ENCODE measurements at regions not wholly inside any gene's neighbourhood (a gene's known extent, or its start where the extent isn't known, plus 50 kb on each side); places are given as distances from the start of the nearest gene placed in this dataset.

DNA sequence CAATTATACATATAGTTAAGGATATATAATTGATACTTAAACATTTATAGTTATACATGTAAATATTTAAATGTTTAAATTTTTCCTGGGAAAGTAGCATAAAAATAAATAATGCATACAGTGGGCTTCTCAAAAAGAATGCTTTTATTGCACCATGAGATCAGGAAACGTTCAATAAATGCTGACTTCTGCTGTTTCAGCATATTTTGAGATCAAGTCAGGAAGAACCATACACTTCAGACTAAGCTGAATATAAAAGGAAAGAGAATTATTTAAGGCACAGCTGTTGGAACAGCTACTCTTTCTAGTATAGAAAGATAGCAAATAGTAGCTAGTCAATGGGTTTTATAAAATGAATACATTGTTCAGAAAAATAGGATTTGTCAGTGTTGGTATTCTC, 1462.3 kb upstream of the CADM2 start:
- no peak for ATAC-seq

DNA sequence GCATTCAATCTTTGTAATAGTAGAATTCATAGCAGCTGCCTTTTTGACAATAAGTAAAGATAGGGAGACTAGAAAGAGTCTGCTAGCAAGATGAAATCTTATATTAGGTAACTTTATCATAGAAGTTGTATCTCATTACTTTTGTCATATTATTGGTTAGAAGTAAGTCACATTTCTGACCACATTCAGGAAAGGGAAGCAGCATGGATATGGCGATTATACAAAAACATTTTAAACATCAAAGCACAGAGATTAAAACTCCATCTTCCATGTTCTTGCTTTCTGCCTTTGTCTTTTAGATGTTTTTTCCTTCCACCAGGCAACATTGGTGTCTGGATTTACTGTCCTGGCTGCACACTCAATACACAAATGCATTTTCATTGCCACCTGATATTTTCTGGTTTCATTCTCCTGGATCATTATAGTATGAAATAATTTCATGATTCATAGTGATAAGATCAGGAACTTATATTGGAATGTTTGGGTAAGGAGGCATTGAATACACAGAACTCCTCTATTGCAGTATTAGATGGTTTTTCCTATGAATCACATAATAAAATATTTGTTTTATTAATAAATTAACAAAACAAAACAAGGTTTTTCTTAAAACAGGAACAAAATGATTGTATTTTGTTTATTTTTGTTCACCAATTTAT, 1460.3 kb upstream of the CADM2 start:
- no peak for TF ChIP-seq RARB (CRISPR knock-in tag; IDR thresholded peaks at IDR 0.05)
- TF ChIP-seq, protein P1, sequence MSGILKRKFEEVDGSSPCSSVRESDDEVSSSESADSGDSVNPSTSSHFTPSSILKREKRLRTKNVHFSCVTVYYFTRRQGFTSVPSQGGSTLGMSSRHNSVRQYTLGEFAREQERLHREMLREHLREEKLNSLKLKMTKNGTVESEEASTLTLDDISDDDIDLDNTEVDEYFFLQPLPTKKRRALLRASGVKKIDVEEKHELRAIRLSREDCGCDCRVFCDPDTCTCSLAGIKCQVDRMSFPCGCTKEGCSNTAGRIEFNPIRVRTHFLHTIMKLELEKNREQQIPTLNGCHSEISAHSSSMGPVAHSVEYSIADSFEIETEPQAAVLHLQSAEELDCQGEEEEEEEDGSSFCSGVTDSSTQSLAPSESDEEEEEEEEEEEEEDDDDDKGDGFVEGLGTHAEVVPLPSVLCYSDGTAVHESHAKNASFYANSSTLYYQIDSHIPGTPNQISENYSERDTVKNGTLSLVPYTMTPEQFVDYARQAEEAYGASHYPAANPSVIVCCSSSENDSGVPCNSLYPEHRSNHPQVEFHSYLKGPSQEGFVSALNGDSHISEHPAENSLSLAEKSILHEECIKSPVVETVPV (CRISPR knock-in tag; IDR thresholded peaks at IDR 0.05) = no peak
- TF ChIP-seq, protein P2, sequence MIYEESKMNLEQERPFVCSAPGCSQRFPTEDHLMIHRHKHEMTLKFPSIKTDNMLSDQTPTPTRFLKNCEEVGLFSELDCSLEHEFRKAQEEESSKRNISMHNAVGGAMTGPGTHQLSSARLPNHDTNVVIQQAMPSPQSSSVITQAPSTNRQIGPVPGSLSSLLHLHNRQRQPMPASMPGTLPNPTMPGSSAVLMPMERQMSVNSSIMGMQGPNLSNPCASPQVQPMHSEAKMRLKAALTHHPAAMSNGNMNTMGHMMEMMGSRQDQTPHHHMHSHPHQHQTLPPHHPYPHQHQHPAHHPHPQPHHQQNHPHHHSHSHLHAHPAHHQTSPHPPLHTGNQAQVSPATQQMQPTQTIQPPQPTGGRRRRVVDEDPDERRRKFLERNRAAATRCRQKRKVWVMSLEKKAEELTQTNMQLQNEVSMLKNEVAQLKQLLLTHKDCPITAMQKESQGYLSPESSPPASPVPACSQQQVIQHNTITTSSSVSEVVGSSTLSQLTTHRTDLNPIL (CRISPR knock-in tag; IDR thresholded peaks at IDR 0.05; ENCODE audit: low read depth) = no peak
- no peak for TF ChIP-seq ZNF70 (CRISPR knock-in tag; IDR thresholded peaks at IDR 0.05)
- TF ChIP-seq BACH2 (CRISPR knock-in tag; IDR thresholded peaks at IDR 0.05; ENCODE audit: borderline replicate concordance) = no peak
- TF ChIP-seq ISL1 (CRISPR knock-in tag; IDR thresholded peaks at IDR 0.05) = no peak
- no peak for TF ChIP-seq ZC3H10 (CRISPR knock-in tag; IDR thresholded peaks at IDR 0.05)
- no peak for TF ChIP-seq ARNTL (CRISPR knock-in tag; IDR thresholded peaks at IDR 0.05; ENCODE audit: borderline replicate concordance, low read depth)
- no peak for TF ChIP-seq ZNF565 (CRISPR knock-in tag; conservative IDR thresholded peaks at IDR 0.05; ENCODE audit: low read depth)
- ATAC-seq = no peak

More for the DNA sequence above, 1462.3 kb upstream of the CADM2 start:
- no peak for TF ChIP-seq ZNF70 (CRISPR knock-in tag; IDR thresholded peaks at IDR 0.05)
- TF ChIP-seq, protein P1 (CRISPR knock-in tag; IDR thresholded peaks at IDR 0.05) = no peak
- TF ChIP-seq SNAI2 (CRISPR knock-in tag; IDR thresholded peaks at IDR 0.05) = no peak
- TF ChIP-seq ISL1 (CRISPR knock-in tag; IDR thresholded peaks at IDR 0.05) = no peak
- no peak for TF ChIP-seq CSDC2 (CRISPR knock-in tag; IDR thresholded peaks at IDR 0.05)
- no peak for TF ChIP-seq ZFP3 (CRISPR knock-in tag; IDR thresholded peaks at IDR 0.05)
- TF ChIP-seq, protein P3, sequence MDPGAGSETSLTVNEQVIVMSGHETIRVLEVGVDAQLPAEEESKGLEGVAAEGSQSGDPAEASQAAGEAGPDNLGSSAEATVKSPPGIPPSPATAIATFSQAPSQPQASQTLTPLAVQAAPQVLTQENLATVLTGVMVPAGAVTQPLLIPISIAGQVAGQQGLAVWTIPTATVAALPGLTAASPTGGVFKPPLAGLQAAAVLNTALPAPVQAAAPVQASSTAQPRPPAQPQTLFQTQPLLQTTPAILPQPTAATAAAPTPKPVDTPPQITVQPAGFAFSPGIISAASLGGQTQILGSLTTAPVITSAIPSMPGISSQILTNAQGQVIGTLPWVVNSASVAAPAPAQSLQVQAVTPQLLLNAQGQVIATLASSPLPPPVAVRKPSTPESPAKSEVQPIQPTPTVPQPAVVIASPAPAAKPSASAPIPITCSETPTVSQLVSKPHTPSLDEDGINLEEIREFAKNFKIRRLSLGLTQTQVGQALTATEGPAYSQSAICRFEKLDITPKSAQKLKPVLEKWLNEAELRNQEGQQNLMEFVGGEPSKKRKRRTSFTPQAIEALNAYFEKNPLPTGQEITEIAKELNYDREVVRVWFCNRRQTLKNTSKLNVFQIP (CRISPR knock-in tag; IDR thresholded peaks at IDR 0.05; ENCODE audit: borderline replicate concordance, low read depth) = no peak

DNA sequence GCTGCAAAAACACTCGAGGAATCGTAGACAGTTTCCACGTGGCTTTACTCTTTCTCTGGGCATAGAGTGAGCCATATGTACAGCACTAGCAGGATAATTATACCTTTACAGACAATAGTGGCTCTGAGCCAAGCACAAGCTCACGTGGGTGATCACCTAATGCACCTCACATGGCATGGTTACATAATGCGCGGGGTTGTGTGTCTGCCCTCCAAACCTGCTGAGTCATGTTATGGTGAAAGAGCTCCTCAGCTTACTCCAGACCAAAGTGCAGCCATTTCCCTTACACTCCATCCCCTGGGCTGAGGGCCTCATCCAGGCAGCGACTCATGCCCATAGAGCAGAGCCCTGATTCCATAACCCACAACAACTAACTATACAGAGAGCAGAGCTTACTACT, 1458.4 kb upstream of the CADM2 start:
- no peak for ATAC-seq
- TF ChIP-seq ARNTL (CRISPR knock-in tag; IDR thresholded peaks at IDR 0.05; ENCODE audit: borderline replicate concordance, low read depth) (no peak), GLIS3 (CRISPR knock-in tag; IDR thresholded peaks at IDR 0.05) (no peak), ZC3H10 (CRISPR knock-in tag; IDR thresholded peaks at IDR 0.05) (no peak), CSDC2 (CRISPR knock-in tag; IDR thresholded peaks at IDR 0.05) (no peak), ZNF565 (CRISPR knock-in tag; conservative IDR thresholded peaks at IDR 0.05; ENCODE audit: low read depth) (no peak), ZNF70 (CRISPR knock-in tag; IDR thresholded peaks at IDR 0.05) (no peak), ZFP30 (CRISPR knock-in tag; IDR thresholded peaks at IDR 0.05) (no peak), RARB (CRISPR knock-in tag; IDR thresholded peaks at IDR 0.05) (no peak)
- TF ChIP-seq, protein P2 (CRISPR knock-in tag; IDR thresholded peaks at IDR 0.05; ENCODE audit: low read depth) = no peak

DNA sequence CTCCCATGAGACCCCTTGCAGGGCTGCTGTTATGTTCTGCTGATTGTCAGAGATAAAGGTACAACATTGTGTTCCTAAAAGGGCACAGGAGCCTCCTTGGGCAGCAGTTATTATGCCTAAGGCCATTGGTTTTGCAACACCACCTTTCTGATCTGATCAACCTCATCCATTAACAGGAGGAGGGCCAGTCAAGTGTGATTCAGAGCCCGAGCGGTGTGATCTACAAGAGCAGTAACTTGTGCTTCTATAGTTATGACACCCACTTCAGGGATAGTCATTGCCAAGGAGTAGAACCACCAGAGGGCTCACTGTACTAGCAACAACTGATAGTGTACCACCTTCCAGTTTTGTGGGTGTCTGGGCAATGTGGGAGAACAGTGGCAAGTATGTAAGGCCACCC, 1457.9 kb upstream of the CADM2 start:
- ATAC-seq = no peak
- TF ChIP-seq, protein P1 (CRISPR knock-in tag; IDR thresholded peaks at IDR 0.05) = no peak
- no peak for TF ChIP-seq GLIS3 (CRISPR knock-in tag; IDR thresholded peaks at IDR 0.05)
- TF ChIP-seq ARNTL (CRISPR knock-in tag; IDR thresholded peaks at IDR 0.05; ENCODE audit: borderline replicate concordance, low read depth) = no peak
- TF ChIP-seq CSDC2 (CRISPR knock-in tag; IDR thresholded peaks at IDR 0.05) = no peak
- TF ChIP-seq BACH2 (CRISPR knock-in tag; IDR thresholded peaks at IDR 0.05; ENCODE audit: borderline replicate concordance) = no peak
- no peak for TF ChIP-seq OSR1 (CRISPR knock-in tag; IDR thresholded peaks at IDR 0.05)
- TF ChIP-seq, protein P4, sequence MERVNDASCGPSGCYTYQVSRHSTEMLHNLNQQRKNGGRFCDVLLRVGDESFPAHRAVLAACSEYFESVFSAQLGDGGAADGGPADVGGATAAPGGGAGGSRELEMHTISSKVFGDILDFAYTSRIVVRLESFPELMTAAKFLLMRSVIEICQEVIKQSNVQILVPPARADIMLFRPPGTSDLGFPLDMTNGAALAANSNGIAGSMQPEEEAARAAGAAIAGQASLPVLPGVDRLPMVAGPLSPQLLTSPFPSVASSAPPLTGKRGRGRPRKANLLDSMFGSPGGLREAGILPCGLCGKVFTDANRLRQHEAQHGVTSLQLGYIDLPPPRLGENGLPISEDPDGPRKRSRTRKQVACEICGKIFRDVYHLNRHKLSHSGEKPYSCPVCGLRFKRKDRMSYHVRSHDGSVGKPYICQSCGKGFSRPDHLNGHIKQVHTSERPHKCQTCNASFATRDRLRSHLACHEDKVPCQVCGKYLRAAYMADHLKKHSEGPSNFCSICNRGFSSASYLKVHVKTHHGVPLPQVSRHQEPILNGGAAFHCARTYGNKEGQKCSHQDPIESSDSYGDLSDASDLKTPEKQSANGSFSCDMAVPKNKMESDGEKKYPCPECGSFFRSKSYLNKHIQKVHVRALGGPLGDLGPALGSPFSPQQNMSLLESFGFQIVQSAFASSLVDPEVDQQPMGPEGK (CRISPR knock-in tag; IDR thresholded peaks at IDR 0.05; ENCODE audit: borderline replicate concordance) = no peak
